PC-3 (cell line): ENCODE measurements at regions not wholly inside any gene's neighbourhood (a gene's known extent, or its start where the extent isn't known, plus 50 kb on each side); places are given as distances from the start of the nearest gene placed in this dataset.

ENCODE experiments used
- EZH2 ChIP-seq: fragments of 300-600 bp; sonication (generic); IDR thresholded peaks from one replicate; pipeline ENCODE4 v1.6.1; 2017; ENCODE audit warnings: antibody characterized with exemption, mild to moderate bottlenecking, low read length; ENCODE audit not compliant: unreplicated experiment
- EZH2phosphoT487 ChIP-seq: fragments of 300-600 bp; sonication (generic); IDR thresholded peaks from 2 replicates; pipeline ENCODE4 v1.6.1; 2018; ENCODE audit warnings: mild to moderate bottlenecking, antibody characterized with exemption, low read length, borderline replicate concordance
- TF ChIP-seq, protein P1 (sequence below): fragments of 300-600 bp; sonication (generic); conservative IDR thresholded peaks from 2 replicates; pipeline ENCODE4 v1.5.1; 2017; ENCODE audit warnings: antibody characterized with exemption, low read depth, mild to moderate bottlenecking, low read length

DNA sequence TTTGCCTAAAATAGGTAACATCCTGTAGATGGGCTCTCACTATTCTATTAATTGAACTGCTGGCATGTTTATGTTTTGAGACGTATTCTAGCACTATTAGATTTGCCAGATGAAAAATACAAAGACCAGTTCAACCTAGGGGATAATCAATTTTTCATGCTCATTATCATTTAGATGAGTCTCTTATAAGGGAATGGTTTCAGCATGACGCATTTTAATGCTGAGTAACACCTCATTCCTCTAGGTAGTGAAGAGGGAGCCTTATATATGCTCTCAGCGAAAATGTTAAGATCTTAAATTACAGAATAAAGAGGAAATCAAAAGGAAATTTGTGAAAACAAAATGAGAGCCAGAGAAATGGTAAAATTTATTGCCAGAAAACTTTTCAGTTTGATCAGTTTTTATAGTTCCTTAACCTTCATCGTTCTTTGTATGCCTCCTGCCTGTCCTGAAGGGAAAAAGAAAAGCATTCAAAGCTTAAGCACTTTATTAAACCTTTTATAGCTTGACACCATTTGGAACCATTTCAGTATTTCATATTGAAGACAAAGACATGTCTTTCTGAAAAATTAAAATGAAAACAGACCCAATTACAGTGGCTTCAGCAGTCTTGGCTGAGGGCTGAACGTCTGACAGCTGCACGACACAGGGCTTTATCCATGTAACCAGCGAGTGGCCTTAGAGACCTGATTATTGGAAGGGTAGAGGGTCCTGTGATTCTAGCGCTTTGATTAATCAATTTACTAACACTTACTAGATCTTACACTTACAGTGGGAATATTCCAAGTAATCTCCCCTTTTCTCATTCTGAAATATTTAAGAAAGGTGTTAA is 112.8 kb downstream of the ADCYAP1 start:
- TF ChIP-seq, protein P1, sequence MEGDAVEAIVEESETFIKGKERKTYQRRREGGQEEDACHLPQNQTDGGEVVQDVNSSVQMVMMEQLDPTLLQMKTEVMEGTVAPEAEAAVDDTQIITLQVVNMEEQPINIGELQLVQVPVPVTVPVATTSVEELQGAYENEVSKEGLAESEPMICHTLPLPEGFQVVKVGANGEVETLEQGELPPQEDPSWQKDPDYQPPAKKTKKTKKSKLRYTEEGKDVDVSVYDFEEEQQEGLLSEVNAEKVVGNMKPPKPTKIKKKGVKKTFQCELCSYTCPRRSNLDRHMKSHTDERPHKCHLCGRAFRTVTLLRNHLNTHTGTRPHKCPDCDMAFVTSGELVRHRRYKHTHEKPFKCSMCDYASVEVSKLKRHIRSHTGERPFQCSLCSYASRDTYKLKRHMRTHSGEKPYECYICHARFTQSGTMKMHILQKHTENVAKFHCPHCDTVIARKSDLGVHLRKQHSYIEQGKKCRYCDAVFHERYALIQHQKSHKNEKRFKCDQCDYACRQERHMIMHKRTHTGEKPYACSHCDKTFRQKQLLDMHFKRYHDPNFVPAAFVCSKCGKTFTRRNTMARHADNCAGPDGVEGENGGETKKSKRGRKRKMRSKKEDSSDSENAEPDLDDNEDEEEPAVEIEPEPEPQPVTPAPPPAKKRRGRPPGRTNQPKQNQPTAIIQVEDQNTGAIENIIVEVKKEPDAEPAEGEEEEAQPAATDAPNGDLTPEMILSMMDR: no peak
- TF ChIP-seq EZH2 (no peak), EZH2phosphoT487 (no peak)
